ENCODE measurements at regions not wholly inside any gene's neighbourhood (a gene's known extent, or its start where the extent isn't known, plus 50 kb on each side); places are given as distances from the start of the nearest gene placed in this dataset.

DNA sequence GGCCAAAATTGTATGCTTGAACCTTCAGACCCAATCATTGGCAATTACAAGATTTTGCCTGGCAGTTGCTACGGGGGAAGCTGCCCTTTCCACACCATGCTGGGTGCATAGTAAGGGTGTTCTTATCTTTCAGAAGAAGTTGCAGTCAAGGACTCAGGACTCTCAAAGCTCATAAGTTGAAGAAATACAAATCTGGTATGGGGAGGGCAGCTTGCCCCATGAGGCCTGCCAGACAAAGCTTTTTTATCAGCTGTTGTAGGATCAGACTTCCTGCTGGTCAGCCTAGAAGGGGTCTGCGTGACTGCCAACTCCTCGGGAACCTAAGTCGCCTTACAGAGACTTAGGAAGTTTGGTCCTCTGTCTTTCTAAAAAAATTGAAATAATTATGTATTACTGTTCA is 174.9 kb upstream of the TECRL start:
- dilution Hi-C loops (cut with HindIII; ENCODE audit: low sequenced_read_pairs, unreplicated experiment) (no loop called here), intact Hi-C loops (cut with micrococcal nuclease) (no loop called here), in situ Hi-C loops (cut with MboI; ENCODE audit: low sequenced_read_pairs) (no loop called here)
- no peak overlapping the region for H4K8ac ChIP-seq (ENCODE audit: low read depth in 2 of 2, low read length in 2 of 2)
- no peak overlapping the region for H3K9ac ChIP-seq (ENCODE audit: low read depth, low read length)
- ChIA-PET POLR2A (ENCODE audit: unreplicated experiment) (no interaction called here), CTCF (no interaction called here)
- no peaks in the 10 kb centered on the region for H3K4me1 ChIP-seq (ENCODE audit: control insufficient read depth, insufficient read depth, low read length)
- no peaks in the 10 kb centered on the region for H3K79me1 ChIP-seq (ENCODE audit: low read depth in 1 of 2, low read length in 2 of 2)
- H3K56ac ChIP-seq (ENCODE audit: extremely low read depth, insufficient read depth, low read length): no peak overlapping the region
- H2BK15ac ChIP-seq (ENCODE audit: low read depth, low read length): no peak overlapping the region
- no peak overlapping the region for H3K4ac ChIP-seq (ENCODE audit: low read depth, low read length)
- no peak overlapping the region for H3K23ac ChIP-seq (ENCODE audit: low read depth, low read length)
- no peak overlapping the region for H3K4me2 ChIP-seq (ENCODE audit: low read depth, low read length)
- no peak overlapping the region for H2BK20ac ChIP-seq (ENCODE audit: low read depth, low read length)
- H4K91ac ChIP-seq (ENCODE audit: insufficient read depth, low read depth, low read length): no peak overlapping the region
- no peaks in the 10 kb centered on the region for H3K9me3 ChIP-seq (ENCODE audit: control insufficient read depth, insufficient read depth, low read length)
- no peak overlapping the region for H2AK5ac ChIP-seq (ENCODE audit: low read depth, low read length)
- H3K4me3 ChIP-seq (ENCODE audit: insufficient read depth, low read depth, low read length): no peak overlapping the region
- no peak overlapping the region for H3K14ac ChIP-seq (replicated peaks; ENCODE audit: low read depth, low read length)
- H3K18ac ChIP-seq (ENCODE audit: low read depth, low read length): no peak overlapping the region
- H3K27me3 ChIP-seq (ENCODE audit: control insufficient read depth, insufficient read depth, low read length): no peaks in the 10 kb centered on the region
- DNase-seq: no peak
- WGBS, 2 experiments (ENCODE audit: extremely low coverage in 2 of 2, insufficient read length in 1 of 2): no CpG with 5 or more reads among the region's 4 CpGs
- no peak overlapping the region for H2BK120ac ChIP-seq (ENCODE audit: low read depth, low read length)
- no peaks in the 10 kb centered on the region for H4K20me1 ChIP-seq (ENCODE audit: insufficient read depth, low read length)
- H2AK9ac ChIP-seq (replicated peaks; ENCODE audit: low read depth, low read length, poor library complexity): no peak overlapping the region
- H2BK5ac ChIP-seq (ENCODE audit: low read depth, low read length, poor library complexity, severe bottlenecking): no peak overlapping the region
- no peak for ATAC-seq (ENCODE audit: low read depth)
- BruUV-seq (replicated peaks): no TSS peak
- no peak overlapping the region for H4K5ac ChIP-seq (ENCODE audit: low read depth, low read length)
- TF ChIP-seq RFX5 (IDR thresholded peaks at IDR 0.05; ENCODE audit: low read depth, low read length) (no peak), MAFK (IDR thresholded peaks at IDR 0.05; ENCODE audit: low read depth, low read length) (no peak), MXI1 (IDR thresholded peaks at IDR 0.05; ENCODE audit: borderline replicate concordance, low read depth, low read length) (no peak), BHLHE40 (IDR thresholded peaks at IDR 0.05; ENCODE audit: low read depth, low read length) (no peak), POLR2A (IDR thresholded peaks at IDR 0.05; ENCODE audit: low read depth, low read length) (no peak)
- TF ChIP-seq, protein P1, sequence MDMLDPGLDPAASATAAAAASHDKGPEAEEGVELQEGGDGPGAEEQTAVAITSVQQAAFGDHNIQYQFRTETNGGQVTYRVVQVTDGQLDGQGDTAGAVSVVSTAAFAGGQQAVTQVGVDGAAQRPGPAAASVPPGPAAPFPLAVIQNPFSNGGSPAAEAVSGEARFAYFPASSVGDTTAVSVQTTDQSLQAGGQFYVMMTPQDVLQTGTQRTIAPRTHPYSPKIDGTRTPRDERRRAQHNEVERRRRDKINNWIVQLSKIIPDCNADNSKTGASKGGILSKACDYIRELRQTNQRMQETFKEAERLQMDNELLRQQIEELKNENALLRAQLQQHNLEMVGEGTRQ (IDR thresholded peaks at IDR 0.05; ENCODE audit: low read depth, low read length): no peak
- H3K36me3 ChIP-seq (ENCODE audit: control insufficient read depth, insufficient read depth, low read length): no peaks in the 10 kb centered on the region
- H2AFZ ChIP-seq (replicated peaks; ENCODE audit: low read length, poor library complexity): no peak overlapping the region
- H3K9me1 ChIP-seq (ENCODE audit: insufficient read depth, low read length): no peaks in the 10 kb centered on the region
- no peak overlapping the region for H3K27ac ChIP-seq (ENCODE audit: insufficient read depth, low read length)

All from IMR-90 (cell line).